ENCODE measurements at regions not wholly inside any gene's neighbourhood (a gene's known extent, or its start where the extent isn't known, plus 50 kb on each side); places are given as distances from the start of the nearest gene placed in this dataset.
A peak's percentile ranks its signal among the peaks of the same experiment; 100 is the strongest.

- DNase-seq (no peak), ATAC-seq (no peak)
- Histone ChIP-seq H3K4me3 (no peak overlapping the region), H3K36me3 (no peaks in the 10 kb centered on the region), H3K9me3 (no peaks in the 10 kb centered on the region), H3K27me3 (no peaks in the 10 kb centered on the region), H3K27ac (no peak overlapping the region), H3K4me1 (peaks cover 0 to 12% (median 2%) of the 10 kb centered on the region in 4 donors)
- TF ChIP-seq POLR2A (IDR thresholded peaks at IDR 0.05) (no peak), CTCF (IDR thresholded peaks at IDR 0.05) (no peak)
- intact Hi-C loops (cut with DNase I), result no loop called here
- WGBS (ENCODE audit: insufficient coverage, low coverage, low lambda C conversion rate, missing lambda C conversion rate), result 85% methylated on average over 5 of the region's 5 CpGs
These were observed 178.8 kb upstream of the KL start for GRCh38 chr13:32837307-32837972.

- Histone ChIP-seq H3K4me1 (peaks cover 0 to 12% (median 2%) of the 10 kb centered on the region in 4 donors), H3K27me3 (no peaks in the 10 kb centered on the region), H3K36me3 (no peaks in the 10 kb centered on the region), H3K4me3 (no peak overlapping the region), H3K9me3 (no peaks in the 10 kb centered on the region), H3K27ac (peak overlapping the region in 1 of 3 donors; percentile 37)
- ATAC-seq (no peak), DNase-seq (no peak)
- intact Hi-C loops (cut with DNase I), result no loop called here
- WGBS (ENCODE audit: insufficient coverage, low coverage, low lambda C conversion rate, missing lambda C conversion rate), result 80% methylated on average over 12 of the region's 18 CpGs
- TF ChIP-seq POLR2A (IDR thresholded peaks at IDR 0.05), result no peak
- no peak for TF ChIP-seq CTCF (IDR thresholded peaks at IDR 0.05)
These were observed 178.0 kb upstream of the KL start for GRCh38 chr13:32837973-32838927.

GRCh38 chr13:32838945-32839344, 177.3 kb upstream of the KL start:
- peak overlapping the region in 1 of 3 donors; percentile 37 for H3K27ac ChIP-seq
- H3K4me3 ChIP-seq, result no peak overlapping the region
- DNase-seq, result no peak
- H3K27me3 ChIP-seq, result no peaks in the 10 kb centered on the region
- no peaks in the 10 kb centered on the region for H3K36me3 ChIP-seq
- no peaks in the 10 kb centered on the region for H3K9me3 ChIP-seq
- TF ChIP-seq CTCF (IDR thresholded peaks at IDR 0.05), result no peak
- no peak for TF ChIP-seq POLR2A (IDR thresholded peaks at IDR 0.05)
- peak; percentile 85 to 99 (median 97) for ATAC-seq
- peaks cover 0 to 12% (median 2%) of the 10 kb centered on the region in 4 donors for H3K4me1 ChIP-seq
- WGBS (ENCODE audit: insufficient coverage, low coverage, low lambda C conversion rate, missing lambda C conversion rate), result 14% methylated on average over 3 of the region's 3 CpGs
- intact Hi-C loops (cut with DNase I), result no loop called here

GRCh38 chr13:32840113-32840512, 176.1 kb upstream of the KL start:
- ATAC-seq, result no peak
- H3K4me1 ChIP-seq, result peaks cover 0 to 12% (median 2%) of the 10 kb centered on the region in 4 donors
- H3K36me3 ChIP-seq, result no peaks in the 10 kb centered on the region
- DNase-seq, result no peak
- intact Hi-C loops (cut with DNase I), result no loop called here
- H3K27me3 ChIP-seq, result no peaks in the 10 kb centered on the region
- H3K4me3 ChIP-seq, result no peak overlapping the region
- no peak overlapping the region for H3K27ac ChIP-seq
- H3K9me3 ChIP-seq, result no peaks in the 10 kb centered on the region
- WGBS (ENCODE audit: insufficient coverage, low coverage, low lambda C conversion rate, missing lambda C conversion rate), result 79% methylated on average over 2 of the region's 5 CpGs
- TF ChIP-seq POLR2A (IDR thresholded peaks at IDR 0.05) (no peak), CTCF (IDR thresholded peaks at IDR 0.05) (no peak)
